H1 (cell line): ENCODE measurements at regions not wholly inside any gene's neighbourhood (a gene's known extent, or its start where the extent isn't known, plus 50 kb on each side); places are given as distances from the start of the nearest gene placed in this dataset.

Source experiments
- CTCF ChIA-PET: fragments of 300-600 bp; sonication (Branson Sonifier 250); formaldehyde crosslinking; loops from one replicate; lab custom pipeline; 2021; ENCODE audit not compliant: partially characterized antibody; lab: Charles Lee
- POLR2A ChIA-PET: fragments of 300-600 bp; sonication (Branson Sonifier 250); formaldehyde crosslinking; loops from one replicate; lab custom pipeline; 2021; ENCODE audit warnings: inconsistent platforms; ENCODE audit not compliant: partially characterized antibody; lab: Charles Lee
- DNase-seq, 2 experiments: peaks; one replicate each; pipeline versions ENCODE4 v3.0.0 to v3.0.0-alpha.2; 2010 to 2022; ENCODE audit warnings: low spot score in 2 of 2, low read depth in 1 of 2, mixed read lengths in 1 of 2
- FAIRE-seq: peaks from 2 replicates; lab custom pipeline; 2011; peaks lifted over from hg19 to GRCh38; lab: Jason Lieb, UNC
- H2AFZ ChIP-seq: 2 replicates; pipeline ENCODE4 v1.8.1; 2012; ENCODE audit warnings: low read length, inconsistent platforms
- H2AK5ac ChIP-seq: 2 replicates; pipeline ENCODE4 v1.6.1; 2013; ENCODE audit warnings: low read depth, low read length
- H2BK120ac ChIP-seq: replicated peaks from 2 replicates; pipeline ENCODE3; 2013; ENCODE audit warnings: low read depth, low read length, inconsistent platforms
- H2BK12ac ChIP-seq: 2 replicates; pipeline ENCODE4 v1.6.1; 2013; ENCODE audit warnings: low read depth, low read length
- H2BK15ac ChIP-seq: 2 replicates; pipeline ENCODE4 v1.6.1; 2013; ENCODE audit warnings: low read length
- H2BK20ac ChIP-seq: 2 replicates; pipeline ENCODE4 v1.6.1; 2013; ENCODE audit warnings: low read length
- H2BK5ac ChIP-seq: 2 replicates; pipeline ENCODE4 v1.6.1; 2013; ENCODE audit warnings: low read depth, low read length
- H3K14ac ChIP-seq: 2 replicates; pipeline ENCODE4 v1.6.1; 2013; ENCODE audit warnings: inconsistent platforms; ENCODE audit not compliant: insufficient read length
- H3K18ac ChIP-seq: 2 replicates; pipeline ENCODE4 v1.6.1; 2013; ENCODE audit warnings: low read length; ENCODE audit errors: extremely low read depth
- H3K23ac ChIP-seq: 2 replicates; pipeline ENCODE4 v1.6.1; 2013; ENCODE audit warnings: inconsistent platforms; ENCODE audit not compliant: insufficient read length
- H3K23me2 ChIP-seq: 2 replicates; pipeline ENCODE4 v1.6.1; 2013; ENCODE audit warnings: low read depth, low read length
- H3K27ac ChIP-seq: 2 replicates; pipeline ENCODE4 v1.6.1; 2011; ENCODE audit warnings: low read depth, low read length, inconsistent platforms
- H3K27me3 ChIP-seq, 4 experiments: replicated peaks in 1 of 4; 1 replicate in 1 of 4; 2 replicates in 3 of 4; pipeline versions ENCODE4 v1.6.1 to v1.8.1; 2011 to 2013; ENCODE audit warnings: low read length in 3 of 4, mild to moderate bottlenecking in 3 of 4, inconsistent platforms in 2 of 4, mixed read lengths in 2 of 4, moderate library complexity in 1 of 4; ENCODE audit not compliant: control insufficient read depth in 3 of 4, insufficient read depth in 3 of 4; ENCODE audit errors: extremely low read depth in 1 of 4
- H3K36me3 ChIP-seq, 4 experiments: 2 replicates each; pipeline versions ENCODE4 v1.6.1 to v1.8.1; 2011 to 2013; ENCODE audit warnings: mild to moderate bottlenecking in 4 of 4, low read length in 3 of 4, moderate library complexity in 2 of 4, control low read depth in 1 of 4, inconsistent platforms in 1 of 4; ENCODE audit not compliant: insufficient read depth in 4 of 4, control insufficient read depth in 2 of 4
- H3K4ac ChIP-seq: replicated peaks from 2 replicates; pipeline ENCODE3; 2013; ENCODE audit warnings: low read length, low read depth, mixed read lengths, inconsistent platforms; ENCODE audit not compliant: insufficient read length
- H3K4me1 ChIP-seq, 4 experiments: replicated peaks in 1 of 4; 1 replicate in 1 of 4; 2 replicates in 3 of 4; pipeline versions ENCODE4 v1.6.1 to v1.8.1; 2011 to 2013; ENCODE audit warnings: low read length in 3 of 4, inconsistent platforms in 2 of 4, mixed read lengths in 1 of 4; ENCODE audit not compliant: insufficient read depth in 4 of 4, control insufficient read depth in 3 of 4
- H3K4me2 ChIP-seq, 2 experiments: 2 replicates each; pipeline versions ENCODE4 v1.6.1 to v1.8.1; 2011 to 2013; ENCODE audit warnings: low read depth in 2 of 2, low read length in 2 of 2, control low read depth in 1 of 2, inconsistent platforms in 1 of 2, mild to moderate bottlenecking in 1 of 2; ENCODE audit not compliant: insufficient read depth in 1 of 2
- H3K4me3 ChIP-seq, 4 experiments: fragments of 200-600, 300-600 bp in 1 of 4; sonication (generic), shearing (Covaris generic), sonication (Bioruptor Twin) in 1 of 4; 2 replicates each; pipeline versions ENCODE4 v1.5.1 to v1.8.1; 2011 to 2016; ENCODE audit warnings: low read length in 4 of 4, low read depth in 3 of 4, control low read depth in 2 of 4, inconsistent platforms in 2 of 4, mild to moderate bottlenecking in 2 of 4, mixed read lengths in 1 of 4, moderate library complexity in 1 of 4; ENCODE audit not compliant: insufficient read depth in 2 of 4; ENCODE audit errors: extremely low read depth in 1 of 4
- H3K56ac ChIP-seq: replicated peaks from 2 replicates; pipeline ENCODE3; 2013; ENCODE audit warnings: low read depth, mild to moderate bottlenecking, mixed read lengths, low read length, inconsistent platforms; ENCODE audit not compliant: insufficient read length
- H3K79me1 ChIP-seq: 2 replicates; pipeline ENCODE4 v1.6.1; 2013; ENCODE audit warnings: low read depth, low read length, control low read depth
- H3K79me2 ChIP-seq, 2 experiments: 2 replicates each; pipeline versions ENCODE4 v1.6.1 to v1.8.1; 2012 to 2013; ENCODE audit warnings: low read length in 2 of 2, mild to moderate bottlenecking in 2 of 2, inconsistent platforms in 1 of 2; ENCODE audit not compliant: insufficient read depth in 2 of 2, control insufficient read depth in 1 of 2
- H3K9ac ChIP-seq, 4 experiments: replicated peaks in 1 of 4; 1 replicate in 1 of 4; 2 replicates in 3 of 4; pipeline versions ENCODE4 v1.6.1 to v1.8.1; 2011 to 2013; ENCODE audit warnings: low read depth in 3 of 4, low read length in 3 of 4, control low read depth in 2 of 4, mild to moderate bottlenecking in 2 of 4, moderate library complexity in 2 of 4, inconsistent platforms in 1 of 4; ENCODE audit errors: extremely low read depth in 1 of 4
- H3K9me3 ChIP-seq, 2 experiments: 2 replicates each; pipeline versions ENCODE4 v1.6.1 to v1.8.1; 2012 to 2013; ENCODE audit warnings: mild to moderate bottlenecking in 2 of 2, moderate library complexity in 2 of 2, control low read depth in 1 of 2, inconsistent platforms in 1 of 2, low read depth in 1 of 2, low read length in 1 of 2, mixed read lengths in 1 of 2; ENCODE audit not compliant: insufficient read depth in 2 of 2
- H4K20me1 ChIP-seq, 2 experiments: replicated peaks in 1 of 2; 2 replicates each; pipeline versions ENCODE3 to v1.8.1; 2011 to 2013; ENCODE audit warnings: inconsistent platforms in 2 of 2, low read length in 2 of 2, mild to moderate bottlenecking in 1 of 2; ENCODE audit not compliant: insufficient read depth in 2 of 2, control insufficient read depth in 1 of 2
- H4K5ac ChIP-seq: 2 replicates; pipeline ENCODE4 v1.6.1; 2013; ENCODE audit warnings: low read length, low read depth, mixed read lengths, inconsistent platforms; ENCODE audit not compliant: insufficient read length
- H4K8ac ChIP-seq: 2 replicates; pipeline ENCODE4 v1.8.0; 2013; ENCODE audit warnings: mild to moderate bottlenecking, moderate library complexity, low read length, inconsistent platforms; ENCODE audit not compliant: insufficient read depth; ENCODE audit errors: extremely low read depth
- H4K91ac ChIP-seq: replicated peaks from 2 replicates; pipeline ENCODE3; 2013; ENCODE audit warnings: low read length, mixed read lengths, inconsistent platforms; ENCODE audit not compliant: insufficient read length
- BACH1 ChIP-seq: IDR thresholded peaks from 2 replicates; pipeline ENCODE4 v1.6.1; 2012; ENCODE audit warnings: low read length, improper control_type of control experiment
- BCL11A ChIP-seq, 2 experiments: IDR thresholded peaks; one replicate each; pipeline ENCODE4 v1.6.1; 2011; ENCODE audit warnings: low read depth in 2 of 2, low read length in 2 of 2, mild to moderate bottlenecking in 2 of 2
- CBX5 ChIP-seq: fragments of 300-800, 300-1000 bp; sonication (generic); IDR thresholded peaks from 2 replicates; pipeline ENCODE4 v1.7.1; 2016; ENCODE audit warnings: antibody characterized with exemption, low read length, low read depth
- CBX8 ChIP-seq: fragments of 300-800, 300-1000 bp; sonication (generic); IDR thresholded peaks from 2 replicates; pipeline ENCODE4 v1.7.1; 2016; ENCODE audit warnings: low read depth, low read length, borderline replicate concordance
- CHD2 ChIP-seq: IDR thresholded peaks from 2 replicates; pipeline ENCODE4 v1.6.1; 2012; ENCODE audit warnings: low read length, improper control_type of control experiment
- CTBP2 ChIP-seq: IDR thresholded peaks from 2 replicates; pipeline ENCODE4 v1.7.0; 2011; ENCODE audit warnings: borderline replicate concordance, mild to moderate bottlenecking, moderate library complexity, mixed read lengths, low read length; ENCODE audit not compliant: insufficient read depth, insufficient read length
- EGR1 ChIP-seq: IDR thresholded peaks from 2 replicates; pipeline ENCODE4 v1.6.1; 2011; ENCODE audit warnings: low read depth, low read length, borderline replicate concordance
- KDM4A ChIP-seq: IDR thresholded peaks from one replicate; pipeline ENCODE4 v1.7.1; 2012; ENCODE audit warnings: low read depth, mild to moderate bottlenecking, moderate library complexity, low read length, inconsistent platforms; ENCODE audit not compliant: severe bottlenecking
- MAFK ChIP-seq: IDR thresholded peaks from 2 replicates; pipeline ENCODE4 v1.6.1; 2012; ENCODE audit warnings: low read depth, mild to moderate bottlenecking, improper control_type of control experiment, low read length
- RAD21 ChIP-seq, 2 experiments: IDR thresholded peaks in 1 of 2; conservative IDR thresholded peaks in 1 of 2; 2 replicates each; pipeline ENCODE4 v1.6.1; 2011; ENCODE audit warnings: low read depth in 2 of 2, low read length in 2 of 2, improper control_type of control experiment in 1 of 2, inconsistent platforms in 1 of 2, mild to moderate bottlenecking in 1 of 2, moderate library complexity in 1 of 2
- RFX5 ChIP-seq: IDR thresholded peaks from 2 replicates; pipeline ENCODE4 v1.6.1; 2011; ENCODE audit warnings: low read depth, low read length, improper control_type of control experiment, borderline replicate concordance
- RXRA ChIP-seq: IDR thresholded peaks from 2 replicates; pipeline ENCODE4 v1.6.1; 2011; ENCODE audit warnings: low read depth, mild to moderate bottlenecking, low read length, moderate library complexity; ENCODE audit not compliant: insufficient read depth
- SAP30 ChIP-seq: fragments of 300-600 bp; sonication (generic); IDR thresholded peaks from 2 replicates; pipeline ENCODE4 v1.7.1; 2012; ENCODE audit warnings: low read length, moderate library complexity, mild to moderate bottlenecking, inconsistent platforms; ENCODE audit not compliant: insufficient read depth, insufficient replicate concordance
- SIN3A ChIP-seq, 2 experiments: IDR thresholded peaks in 1 of 2; conservative IDR thresholded peaks in 1 of 2; 2 replicates each; pipeline ENCODE4 v1.6.1; 2011 to 2012; ENCODE audit warnings: low read length in 2 of 2, improper control_type of control experiment in 1 of 2, low read depth in 1 of 2, mild to moderate bottlenecking in 1 of 2
- TCF12 ChIP-seq: IDR thresholded peaks from 2 replicates; pipeline ENCODE4 v1.6.1; 2011; ENCODE audit warnings: low read depth, mild to moderate bottlenecking, low read length
- TEAD4 ChIP-seq: IDR thresholded peaks from 2 replicates; pipeline ENCODE4 v1.6.1; 2012; ENCODE audit warnings: low read depth, low read length, inconsistent platforms, mixed read lengths

- DNase-seq (no peak), FAIRE-seq (no peak)
- no peak overlapping the region for H3K14ac ChIP-seq
- no peak overlapping the region for H3K4me3 ChIP-seq
- H4K8ac ChIP-seq: no peak overlapping the region
- no peak overlapping the region for H3K4me2 ChIP-seq
- no peak overlapping the region for H2BK20ac ChIP-seq
- TF ChIP-seq EGR1 (no peak), RAD21 (IDR thresholded peaks at IDR 0.05 in 1 of 2, conservative IDR thresholded peaks at IDR 0.05 in 1 of 2; ENCODE audit: low read depth in 2 of 2, low read length in 2 of 2) (no peak), KDM4A (no peak), BACH1 (no peak), SAP30 (no peak), TEAD4 (no peak), CBX8 (no peak), CTBP2 (no peak), RFX5 (no peak), RXRA (no peak), MAFK (no peak), BCL11A (IDR thresholded peaks at IDR 0.05; ENCODE audit: low read depth in 2 of 2, low read length in 2 of 2) (no peak), CHD2 (no peak), SIN3A (conservative IDR thresholded peaks at IDR 0.05 in 1 of 2, IDR thresholded peaks at IDR 0.05 in 1 of 2; ENCODE audit: low read depth in 1 of 2, low read length in 2 of 2) (no peak), TCF12 (no peak), CBX5 (no peak)
- H2BK120ac ChIP-seq: no peak overlapping the region
- no peak overlapping the region for H2AFZ ChIP-seq
- H3K27me3 ChIP-seq: no peaks in the 10 kb centered on the region
- POLR2A ChIA-PET: no interaction called here
- no peak overlapping the region for H3K27ac ChIP-seq
- no peaks in the 10 kb centered on the region; the same call in 1 of the 2 replicates for H3K23me2 ChIP-seq
- CTCF ChIA-PET: no interaction called here
- no peak overlapping the region for H2BK5ac ChIP-seq
- no peaks in the 10 kb centered on the region for H3K9me3 ChIP-seq
- H4K91ac ChIP-seq: no peak overlapping the region
- H3K9ac ChIP-seq: no peak overlapping the region
- H2AK5ac ChIP-seq: no peak overlapping the region
- no peak overlapping the region for H3K18ac ChIP-seq
- H3K56ac ChIP-seq: no peak overlapping the region
- no peak overlapping the region for H4K5ac ChIP-seq
- H3K79me2 ChIP-seq: no peaks in the 10 kb centered on the region
- no peak overlapping the region for H2BK12ac ChIP-seq
- no peaks in the 10 kb centered on the region for H4K20me1 ChIP-seq
- no peaks in the 10 kb centered on the region for H3K79me1 ChIP-seq
- H3K36me3 ChIP-seq: no peaks in the 10 kb centered on the region
- no peak overlapping the region for H3K4ac ChIP-seq
- H3K23ac ChIP-seq: no peak overlapping the region
- no peak overlapping the region for H2BK15ac ChIP-seq
- no peaks in the 10 kb centered on the region for H3K4me1 ChIP-seq
Observed at GRCh38 chr7:126227055-126227454, 1025.7 kb downstream of the GRM8 start.
